Lower lobe of right lung (tissue), 2 donors: ENCODE measurements at regions not wholly inside any gene's neighbourhood (a gene's known extent, or its start where the extent isn't known, plus 50 kb on each side); places are given as distances from the start of the nearest gene placed in this dataset.

Experiments
- ATAC-seq, 2 donors: fragments of 200-7000 bp; cut with Tn5 transposase; one replicate each; pipeline ENCODE4 v1.9.1; 2020 to 2022; ENCODE audit warnings: mild to moderate bottlenecking in 2 of 2, moderate library complexity in 2 of 2
- DNase-seq: peaks from one replicate; pipeline ENCODE4 v3.0.0-alpha.2; 2020
- H3K27ac ChIP-seq: fragments of 200-600 bp; one replicate; pipeline ENCODE4 v1.8.0; 2022
- H3K27me3 ChIP-seq: fragments of 200-600 bp; one replicate; pipeline ENCODE4 v1.8.0; 2022; ENCODE audit warnings: low read depth
- H3K36me3 ChIP-seq: fragments of 200-600 bp; one replicate; pipeline ENCODE4 v1.8.0; 2022; ENCODE audit warnings: mild to moderate bottlenecking
- H3K4me1 ChIP-seq: fragments of 200-600 bp; one replicate; pipeline ENCODE4 v1.8.0; 2022
- H3K4me3 ChIP-seq: fragments of 200-600 bp; one replicate; pipeline ENCODE4 v1.8.0; 2022; ENCODE audit warnings: mild to moderate bottlenecking
- H3K9me3 ChIP-seq: fragments of 200-600 bp; one replicate; pipeline ENCODE4 v1.8.0; 2022
- CTCF ChIP-seq: fragments of 200-600 bp; IDR thresholded peaks from one replicate; pipeline ENCODE4 v1.8.0; 2022; ENCODE audit warnings: antibody characterized with exemption, mild to moderate bottlenecking
- intact Hi-C: fragments of 100-400 bp; cut with DNase I; formaldehyde crosslinking; loops from one replicate; pipeline ENCODE4 v1.11.0; 2022
- donor health status: DM: no; HTN: yes; CAD: no; lungs with severe emphysema.

GRCh38 chr12:111251058-111251730 is 117.7 kb downstream of the PHETA1 start:
- Histone ChIP-seq H3K4me3 (no peak overlapping the region), H3K9me3 (no peaks in the 10 kb centered on the region), H3K36me3 (no peaks in the 10 kb centered on the region), H3K4me1 (no peaks in the 10 kb centered on the region), H3K27me3 (peaks cover 4% of the 10 kb centered on the region), H3K27ac (no peak overlapping the region)
- DNase-seq (no peak), ATAC-seq (no peak)
- TF ChIP-seq CTCF, result no peak
- intact Hi-C loops, result no loop called here

GRCh38 chr12:111250251-111250881 is 118.5 kb downstream of the PHETA1 start:
- no peak overlapping the region for H3K4me3 ChIP-seq

GRCh38 chr12:111249757-111250156 is 119.1 kb downstream of the PHETA1 start:
- Histone ChIP-seq H3K36me3 (no peaks in the 10 kb centered on the region), H3K4me1 (no peaks in the 10 kb centered on the region), H3K27ac (no peak overlapping the region), H3K27me3 (no peaks in the 10 kb centered on the region), H3K4me3 (no peak overlapping the region), H3K9me3 (peaks cover 3% of the 10 kb centered on the region)
- DNase-seq (no peak), ATAC-seq (no peak)
- no peak for TF ChIP-seq CTCF
- intact Hi-C loops, result no loop called here

More at GRCh38 chr12:111250251-111250881, 118.5 kb downstream of the PHETA1 start:
- DNase-seq (no peak), ATAC-seq (no peak)
- intact Hi-C loops, result no loop called here
- TF ChIP-seq CTCF, result no peak
- Histone ChIP-seq H3K9me3 (no peaks in the 10 kb centered on the region), H3K27me3 (peaks cover 4% of the 10 kb centered on the region), H3K27ac (no peak overlapping the region), H3K36me3 (no peaks in the 10 kb centered on the region), H3K4me1 (no peaks in the 10 kb centered on the region)

- no peaks in the 10 kb centered on the region for H3K27me3 ChIP-seq
Observed at GRCh38 chr12:111249018-111249370, 119.9 kb downstream of the PHETA1 start.

More at GRCh38 chr12:111249018-111249370, 119.9 kb downstream of the PHETA1 start:
- Histone ChIP-seq H3K9me3 (peaks cover 5% of the 10 kb centered on the region), H3K27ac (no peak overlapping the region), H3K4me3 (no peak overlapping the region), H3K36me3 (no peaks in the 10 kb centered on the region), H3K4me1 (no peaks in the 10 kb centered on the region)
- ATAC-seq (no peak), DNase-seq (no peak)
- no peak for TF ChIP-seq CTCF
- intact Hi-C loops, result no loop called here
